Body of pancreas (tissue), 4 donors: ENCODE measurements at regions not wholly inside any gene's neighbourhood (a gene's known extent, or its start where the extent isn't known, plus 50 kb on each side); places are given as distances from the start of the nearest gene placed in this dataset.

Experiments used
- CTCF ChIP-seq, 7 experiments: fragments of 450-650 bp in 4 of 7; fragments of 200-600 bp in 3 of 7; sonication (generic) in 3 of 7; IDR thresholded peaks; one replicate each; pipeline ENCODE4 v1.5.1; 2016 to 2019; ENCODE audit warnings: antibody characterized with exemption in 7 of 7
- POLR2A ChIP-seq, 3 donors: fragments of 450-650 bp; IDR thresholded peaks; one replicate each; pipeline ENCODE4 v1.6.1; 2016; ENCODE audit warnings: antibody characterized with exemption in 3 of 3, mild to moderate bottlenecking in 2 of 3

GRCh38 chr10:78838141-78838657 lies 230.6 kb upstream of the ZMIZ1 start:
- no peak for TF ChIP-seq CTCF (IDR thresholded peaks at IDR 0.05)
- no peak for TF ChIP-seq POLR2A (IDR thresholded peaks at IDR 0.05)
